Keratinocyte (primary cell): ENCODE measurements at regions not wholly inside any gene's neighbourhood (a gene's known extent, or its start where the extent isn't known, plus 50 kb on each side); places are given as distances from the start of the nearest gene placed in this dataset.

ENCODE experiments used
- DNase-seq: peaks from one replicate; pipeline ENCODE4 v3.0.0-alpha.2; 2011; ENCODE audit warnings: low read depth, missing footprints, low spot score
- FAIRE-seq: peaks from 2 replicates; lab custom pipeline; 2011; peaks lifted over from hg19 to GRCh38; lab: Jason Lieb, UNC
- H2AFZ ChIP-seq: 2 replicates; pipeline ENCODE4 v1.6.0; 2012; ENCODE audit warnings: low read length, control low read depth, inconsistent platforms; ENCODE audit not compliant: control insufficient read depth
- H3K27ac ChIP-seq: 2 replicates; pipeline ENCODE4 v1.5.1; 2011; ENCODE audit warnings: low read length; ENCODE audit not compliant: control insufficient read depth, insufficient read depth
- H3K27me3 ChIP-seq: 3 replicates; pipeline ENCODE4 v1.6.0; 2011; ENCODE audit warnings: low read length; ENCODE audit not compliant: control insufficient read depth, insufficient read depth; ENCODE audit errors: extremely low read depth
- H3K36me3 ChIP-seq, 2 experiments: 2 replicates in 1 of 2; 3 replicates in 1 of 2; pipeline ENCODE4 v1.5.1; 2011; ENCODE audit warnings: low read length in 2 of 2, mild to moderate bottlenecking in 1 of 2; ENCODE audit not compliant: control insufficient read depth in 2 of 2, insufficient read depth in 2 of 2; ENCODE audit errors: extremely low read depth in 1 of 2
- H3K4me1 ChIP-seq: 3 replicates; pipeline ENCODE4 v1.5.1; 2011; ENCODE audit warnings: low read length; ENCODE audit not compliant: control insufficient read depth, insufficient read depth; ENCODE audit errors: extremely low read depth
- H3K4me2 ChIP-seq: 3 replicates; pipeline ENCODE4 v1.6.0; 2011; ENCODE audit warnings: low read depth, low read length; ENCODE audit not compliant: control insufficient read depth, insufficient read depth; ENCODE audit errors: extremely low read depth
- H3K4me3 ChIP-seq, 3 experiments: fragments of 200-600 bp in 1 of 3; sonication (generic) in 1 of 3; 2 replicates in 2 of 3; 3 replicates in 1 of 3; pipeline ENCODE4 v1.5.1; 2011 to 2016; ENCODE audit warnings: low read length in 3 of 3, mild to moderate bottlenecking in 3 of 3, control low read depth in 2 of 3, inconsistent platforms in 1 of 3, low read depth in 1 of 3, mixed read lengths in 1 of 3, mixed run types in 1 of 3, moderate library complexity in 1 of 3; ENCODE audit not compliant: control insufficient read depth in 2 of 3, insufficient read depth in 2 of 3; ENCODE audit errors: extremely low read depth in 1 of 3
- H3K79me2 ChIP-seq: 2 replicates; pipeline ENCODE4 v1.6.0; 2012; ENCODE audit warnings: low read length; ENCODE audit not compliant: control insufficient read depth, insufficient read depth
- H3K9ac ChIP-seq: 3 replicates; pipeline ENCODE4 v1.6.0; 2011; ENCODE audit warnings: low read length; ENCODE audit not compliant: control insufficient read depth, insufficient read depth; ENCODE audit errors: extremely low read depth
- H3K9me1 ChIP-seq: 3 replicates; pipeline ENCODE4 v1.6.0; 2011; ENCODE audit warnings: low read length; ENCODE audit not compliant: control insufficient read depth, insufficient read depth; ENCODE audit errors: extremely low read depth
- H3K9me3 ChIP-seq: 2 replicates; pipeline ENCODE4 v1.5.1; 2012; ENCODE audit warnings: low read depth, low read length; ENCODE audit not compliant: control insufficient read depth
- H4K20me1 ChIP-seq: 3 replicates; pipeline ENCODE4 v1.6.0; 2011; ENCODE audit warnings: low read length; ENCODE audit not compliant: control insufficient read depth, insufficient read depth; ENCODE audit errors: extremely low read depth
- EZH2 ChIP-seq: IDR thresholded peaks from one replicate; pipeline ENCODE4 v1.6.1; 2012; ENCODE audit warnings: inconsistent platforms, mild to moderate bottlenecking, low read length, moderate library complexity
- dilution Hi-C: fragments of 300-500 bp; cut with MboI; formaldehyde crosslinking; loops from one replicate; pipeline ENCODE4 v1.7.0; 2020; ENCODE audit warnings: low sequenced_read_pairs; ENCODE audit not compliant: extremely low pct_ligation_motif_present
- TF ChIP-seq, protein P1 (sequence below), 3 experiments: IDR thresholded peaks in 1 of 3; conservative IDR thresholded peaks in 1 of 3; optimal IDR thresholded peaks in 1 of 3; 2 replicates in 2 of 3; 3 replicates in 1 of 3; pipeline versions ENCODE3 to v1.5.1; 2011; ENCODE audit warnings: low read length in 3 of 3, mild to moderate bottlenecking in 3 of 3, moderate library complexity in 2 of 3, control low read depth in 1 of 3, inconsistent platforms in 1 of 3; ENCODE audit not compliant: insufficient read depth in 2 of 3; ENCODE audit errors: extremely low read depth in 1 of 3

DNA sequence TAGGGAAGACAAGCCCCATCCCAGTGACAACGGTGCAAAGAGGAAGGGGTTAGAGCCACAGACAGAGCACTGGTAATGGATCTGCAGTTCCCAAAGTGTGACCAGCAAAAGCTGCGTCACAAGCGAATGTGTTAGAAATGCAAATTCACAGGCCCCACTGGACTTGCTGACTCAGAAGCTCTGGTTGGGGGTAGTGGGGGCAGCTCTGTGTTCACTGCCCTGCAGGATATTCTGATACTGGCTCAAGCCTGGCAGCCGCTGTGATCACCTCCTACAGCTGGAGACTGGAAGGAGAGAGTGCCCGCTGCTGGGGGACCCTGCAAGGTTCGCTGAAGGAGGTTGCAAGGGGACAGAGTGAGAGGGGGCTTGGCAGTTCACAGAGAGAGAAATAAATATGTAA, 179.7 kb upstream of the CDH4 start:
- no peak overlapping the region for H3K4me3 ChIP-seq
- no peak overlapping the region for H3K9ac ChIP-seq
- H3K27ac ChIP-seq, result no peak overlapping the region
- FAIRE-seq (no peak), DNase-seq (no peak)
- H3K27me3 ChIP-seq, result peaks cover 8% of the 10 kb centered on the region
- no peaks in the 10 kb centered on the region for H3K36me3 ChIP-seq
- H2AFZ ChIP-seq, result no peak overlapping the region
- no peaks in the 10 kb centered on the region for H3K79me2 ChIP-seq
- no peak for TF ChIP-seq EZH2
- TF ChIP-seq, protein P1, sequence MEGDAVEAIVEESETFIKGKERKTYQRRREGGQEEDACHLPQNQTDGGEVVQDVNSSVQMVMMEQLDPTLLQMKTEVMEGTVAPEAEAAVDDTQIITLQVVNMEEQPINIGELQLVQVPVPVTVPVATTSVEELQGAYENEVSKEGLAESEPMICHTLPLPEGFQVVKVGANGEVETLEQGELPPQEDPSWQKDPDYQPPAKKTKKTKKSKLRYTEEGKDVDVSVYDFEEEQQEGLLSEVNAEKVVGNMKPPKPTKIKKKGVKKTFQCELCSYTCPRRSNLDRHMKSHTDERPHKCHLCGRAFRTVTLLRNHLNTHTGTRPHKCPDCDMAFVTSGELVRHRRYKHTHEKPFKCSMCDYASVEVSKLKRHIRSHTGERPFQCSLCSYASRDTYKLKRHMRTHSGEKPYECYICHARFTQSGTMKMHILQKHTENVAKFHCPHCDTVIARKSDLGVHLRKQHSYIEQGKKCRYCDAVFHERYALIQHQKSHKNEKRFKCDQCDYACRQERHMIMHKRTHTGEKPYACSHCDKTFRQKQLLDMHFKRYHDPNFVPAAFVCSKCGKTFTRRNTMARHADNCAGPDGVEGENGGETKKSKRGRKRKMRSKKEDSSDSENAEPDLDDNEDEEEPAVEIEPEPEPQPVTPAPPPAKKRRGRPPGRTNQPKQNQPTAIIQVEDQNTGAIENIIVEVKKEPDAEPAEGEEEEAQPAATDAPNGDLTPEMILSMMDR (optimal IDR thresholded peaks at IDR 0.05 in 1 of 3, IDR thresholded peaks at IDR 0.05 in 1 of 3, conservative IDR thresholded peaks at IDR 0.05 in 1 of 3; ENCODE audit: extremely low read depth in 1 of 3, insufficient read depth in 2 of 3, low read length in 3 of 3), result no peak
- no peak overlapping the region for H3K4me2 ChIP-seq
- no peaks in the 10 kb centered on the region for H3K9me3 ChIP-seq
- no peaks in the 10 kb centered on the region for H4K20me1 ChIP-seq
- no peaks in the 10 kb centered on the region for H3K9me1 ChIP-seq
- dilution Hi-C loops, result no loop called here
- H3K4me1 ChIP-seq, result no peaks in the 10 kb centered on the region

DNA sequence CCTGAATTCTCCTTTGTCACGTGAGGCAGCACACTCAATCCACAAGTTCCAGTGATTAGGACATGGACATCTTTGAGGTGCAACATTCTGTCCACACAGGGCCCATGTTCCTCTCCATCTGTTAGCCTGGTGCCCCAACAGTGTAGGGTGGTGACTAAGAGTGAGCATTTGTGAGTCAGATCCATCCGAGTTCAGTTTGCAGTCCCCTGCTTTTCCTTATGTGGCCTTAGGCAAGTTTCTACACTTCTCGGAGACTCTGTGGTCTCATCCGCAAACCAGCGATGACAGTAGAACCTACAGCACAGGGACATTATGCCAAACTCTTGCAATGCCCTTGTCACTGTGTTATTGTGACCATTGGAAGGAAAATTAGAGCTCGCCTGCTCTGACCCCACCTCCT, 178.7 kb upstream of the CDH4 start:
- Histone ChIP-seq H3K27me3 (peaks cover 4% of the 10 kb centered on the region), H2AFZ (no peak overlapping the region), H3K4me1 (no peaks in the 10 kb centered on the region), H3K27ac (no peak overlapping the region), H3K4me2 (no peak overlapping the region), H4K20me1 (no peaks in the 10 kb centered on the region), H3K79me2 (no peaks in the 10 kb centered on the region), H3K9me3 (no peaks in the 10 kb centered on the region), H3K36me3 (no peaks in the 10 kb centered on the region), H3K9me1 (no peaks in the 10 kb centered on the region), H3K4me3 (no peak overlapping the region), H3K9ac (no peak overlapping the region)
- FAIRE-seq, result no peak
- TF ChIP-seq, protein P1 (optimal IDR thresholded peaks at IDR 0.05 in 1 of 3, IDR thresholded peaks at IDR 0.05 in 1 of 3, conservative IDR thresholded peaks at IDR 0.05 in 1 of 3; ENCODE audit: extremely low read depth in 1 of 3, insufficient read depth in 2 of 3, low read length in 3 of 3), result no peak
- no peak for TF ChIP-seq EZH2
- dilution Hi-C loops, result no loop called here
- DNase-seq, result no peak
